HUES64 (cell line): ENCODE measurements at regions not wholly inside any gene's neighbourhood (a gene's known extent, or its start where the extent isn't known, plus 50 kb on each side); places are given as distances from the start of the nearest gene placed in this dataset.
"Not testable (repeated sequence)": the region's sequence is repeated elsewhere in the genome, so short reads cannot be mapped to it uniquely, and the experiment has no call there.

Experiments
- H3K27ac ChIP-seq: 2 replicates; pipeline ENCODE4 v1.7.0; 2013; ENCODE audit warnings: low read depth, low read length, inconsistent platforms
- H3K27me3 ChIP-seq: 2 replicates; pipeline ENCODE4 v1.6.1; 2013; ENCODE audit warnings: mild to moderate bottlenecking, low read length; ENCODE audit not compliant: insufficient read depth
- H3K36me3 ChIP-seq: 2 replicates; pipeline ENCODE4 v1.6.1; 2013; ENCODE audit warnings: mild to moderate bottlenecking, low read length; ENCODE audit not compliant: insufficient read depth
- H3K4me1 ChIP-seq: 2 replicates; pipeline ENCODE4 v1.6.1; 2013; ENCODE audit warnings: mild to moderate bottlenecking, low read length, moderate library complexity; ENCODE audit not compliant: insufficient read depth
- H3K4me3 ChIP-seq: 2 replicates; pipeline ENCODE4 v1.5.1; 2013; ENCODE audit warnings: mild to moderate bottlenecking, low read length, moderate library complexity
- H3K9ac ChIP-seq: 2 replicates; pipeline ENCODE4 v1.6.1; 2013; ENCODE audit warnings: mild to moderate bottlenecking, low read depth, low read length
- H3K9me3 ChIP-seq: 2 replicates; pipeline ENCODE4 v1.6.1; 2013; ENCODE audit warnings: low read depth, low read length; ENCODE audit not compliant: insufficient read depth
- WGBS: fragments of 150-250, 120-280 bp; methylation state at CpG from one replicate; pipeline ENCODE4 v1.1.7; 2013; ENCODE audit warnings: missing lambda C conversion rate; 5-methylcytosine and 5-hydroxymethylcytosine counted together

GRCh38 chr10:26931223-26931622, 70.5 kb upstream of the ABI1 start:
- WGBS, result 11% methylated on average over 19 of the region's 21 CpGs
- Histone ChIP-seq H3K9ac (no peak overlapping the region), H3K4me3 (peak overlapping the region; percentile 43)

GRCh38 chr10:26922824-26923223, 62.1 kb upstream of the ABI1 start:
- H3K4me3 ChIP-seq, H3K27me3 ChIP-seq, H3K36me3 ChIP-seq, H3K9ac ChIP-seq, H3K9me3 ChIP-seq, H3K27ac ChIP-seq, H3K4me1 ChIP-seq: not testable (repeated sequence)
- WGBS, result 83% methylated on average over 1 of the region's 3 CpGs

More at GRCh38 chr10:26931223-26931622, 70.5 kb upstream of the ABI1 start:
- Histone ChIP-seq H3K9me3 (no peaks in the 10 kb centered on the region), H3K4me1 (no peaks in the 10 kb centered on the region), H3K27me3 (no peaks in the 10 kb centered on the region), H3K27ac (no peak overlapping the region), H3K36me3 (no peaks in the 10 kb centered on the region)

GRCh38 chr10:26919156-26919860, 58.5 kb upstream of the ABI1 start:
- not testable (repeated sequence) for H3K36me3 ChIP-seq, H3K4me3 ChIP-seq, H3K27me3 ChIP-seq, H3K4me1 ChIP-seq, H3K9me3 ChIP-seq, H3K9ac ChIP-seq, H3K27ac ChIP-seq
- 95% methylated on average over 14 of the region's 16 CpGs for WGBS

- Histone ChIP-seq H3K27ac (no peak overlapping the region), H3K4me1 (no peaks in the 10 kb centered on the region), H3K9ac (no peak overlapping the region), H3K27me3 (no peaks in the 10 kb centered on the region), H3K4me3 (no peak overlapping the region), H3K36me3 (no peaks in the 10 kb centered on the region), H3K9me3 (no peaks in the 10 kb centered on the region)
These were observed 54.1 kb upstream of the ABI1 start for GRCh38 chr10:26914898-26915297.

- Histone ChIP-seq H3K27ac (no peak overlapping the region), H3K4me3 (no peak overlapping the region), H3K9ac (no peak overlapping the region), H3K36me3 (no peaks in the 10 kb centered on the region), H3K4me1 (no peaks in the 10 kb centered on the region), H3K9me3 (no peaks in the 10 kb centered on the region), H3K27me3 (no peaks in the 10 kb centered on the region)
- 92% methylated on average over 4 of the region's 4 CpGs for WGBS
These were observed 51.2 kb upstream of the ABI1 start for GRCh38 chr10:26911811-26912461.
